ENCODE measurements at regions not wholly inside any gene's neighbourhood (a gene's known extent, or its start where the extent isn't known, plus 50 kb on each side); places are given as distances from the start of the nearest gene placed in this dataset.

- no peaks in the 10 kb centered on the region for H3K27me3 ChIP-seq
- H3K27ac ChIP-seq: no peak overlapping the region
- peak; percentile 80 for ATAC-seq
- H3K4me3 ChIP-seq: no peak overlapping the region
- H3K4me1 ChIP-seq: no peaks in the 10 kb centered on the region
- TF ChIP-seq, protein P1, sequence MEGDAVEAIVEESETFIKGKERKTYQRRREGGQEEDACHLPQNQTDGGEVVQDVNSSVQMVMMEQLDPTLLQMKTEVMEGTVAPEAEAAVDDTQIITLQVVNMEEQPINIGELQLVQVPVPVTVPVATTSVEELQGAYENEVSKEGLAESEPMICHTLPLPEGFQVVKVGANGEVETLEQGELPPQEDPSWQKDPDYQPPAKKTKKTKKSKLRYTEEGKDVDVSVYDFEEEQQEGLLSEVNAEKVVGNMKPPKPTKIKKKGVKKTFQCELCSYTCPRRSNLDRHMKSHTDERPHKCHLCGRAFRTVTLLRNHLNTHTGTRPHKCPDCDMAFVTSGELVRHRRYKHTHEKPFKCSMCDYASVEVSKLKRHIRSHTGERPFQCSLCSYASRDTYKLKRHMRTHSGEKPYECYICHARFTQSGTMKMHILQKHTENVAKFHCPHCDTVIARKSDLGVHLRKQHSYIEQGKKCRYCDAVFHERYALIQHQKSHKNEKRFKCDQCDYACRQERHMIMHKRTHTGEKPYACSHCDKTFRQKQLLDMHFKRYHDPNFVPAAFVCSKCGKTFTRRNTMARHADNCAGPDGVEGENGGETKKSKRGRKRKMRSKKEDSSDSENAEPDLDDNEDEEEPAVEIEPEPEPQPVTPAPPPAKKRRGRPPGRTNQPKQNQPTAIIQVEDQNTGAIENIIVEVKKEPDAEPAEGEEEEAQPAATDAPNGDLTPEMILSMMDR (IDR thresholded peaks at IDR 0.05): peak; percentile 65 to 75
- intact Hi-C loops (cut with DNase I): loop anchor here in 1 of 2 donors (5.0 kb wide), 1 partner anchor 341 kb away; no protein-coding TSS in a partner anchor
- peak in 1 of 4 donors; percentile 38 for DNase-seq
- H3K36me3 ChIP-seq: no peaks in the 10 kb centered on the region
- H3K9me3 ChIP-seq: no peaks in the 10 kb centered on the region
Measured at GRCh38 chr1:224852901-224853568, 76.4 kb upstream of the DNAH14 start.

GRCh38 chr1:224856973-224857372, 72.5 kb upstream of the DNAH14 start:
- H3K27me3 ChIP-seq: no peaks in the 10 kb centered on the region
- no peak overlapping the region for H3K4me3 ChIP-seq
- TF ChIP-seq, protein P1 (IDR thresholded peaks at IDR 0.05): no peak
- H3K36me3 ChIP-seq: no peaks in the 10 kb centered on the region
- H3K27ac ChIP-seq: no peak overlapping the region
- ATAC-seq (no peak), DNase-seq (no peak)
- no peaks in the 10 kb centered on the region for H3K4me1 ChIP-seq
- H3K9me3 ChIP-seq: no peaks in the 10 kb centered on the region
- intact Hi-C loops (cut with DNase I): no loop called here

- TF ChIP-seq, protein P1 (IDR thresholded peaks at IDR 0.05): no peak
- ATAC-seq (no peak), DNase-seq (no peak)
- no peaks in the 10 kb centered on the region for H3K4me1 ChIP-seq
- no peaks in the 10 kb centered on the region for H3K36me3 ChIP-seq
- no peak overlapping the region for H3K4me3 ChIP-seq
- no peaks in the 10 kb centered on the region for H3K9me3 ChIP-seq
- H3K27me3 ChIP-seq: no peaks in the 10 kb centered on the region
- intact Hi-C loops (cut with DNase I): no loop called here
- H3K27ac ChIP-seq: no peak overlapping the region
Measured at GRCh38 chr1:224859651-224860050, 69.8 kb upstream of the DNAH14 start.

GRCh38 chr1:224860488-224861338, 68.8 kb upstream of the DNAH14 start:
- Histone ChIP-seq H3K36me3 (no peaks in the 10 kb centered on the region), H3K27ac (no peak overlapping the region), H3K4me3 (no peak overlapping the region), H3K9me3 (peaks cover 0 to 3% of the 10 kb centered on the region in 2 donors), H3K27me3 (no peaks in the 10 kb centered on the region), H3K4me1 (no peaks in the 10 kb centered on the region)
- intact Hi-C loops (cut with DNase I): no loop called here
- ATAC-seq (no peak), DNase-seq (no peak)
- TF ChIP-seq, protein P1 (IDR thresholded peaks at IDR 0.05): no peak

DNA sequence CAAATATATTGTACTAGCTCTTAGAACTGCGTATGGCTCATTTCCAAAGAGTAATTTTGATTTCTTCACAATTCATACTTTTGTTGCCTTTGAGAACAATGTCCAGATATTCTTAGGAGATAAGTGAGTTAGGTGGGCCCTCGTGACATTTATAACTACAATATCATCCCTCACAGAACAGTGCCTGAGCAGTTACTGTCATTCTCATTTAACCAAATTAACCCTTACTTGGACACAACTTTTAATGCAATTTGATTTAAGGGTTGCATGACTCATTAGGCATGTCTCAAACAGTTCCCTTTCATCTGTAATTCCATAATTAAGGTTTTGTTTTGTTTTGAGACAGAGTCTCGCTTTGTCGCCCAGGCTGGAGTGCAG, 68.1 kb upstream of the DNAH14 start:
- DNase-seq: no peak
- Histone ChIP-seq H3K4me3 (no peak overlapping the region), H3K27me3 (no peaks in the 10 kb centered on the region), H3K4me1 (no peaks in the 10 kb centered on the region), H3K36me3 (no peaks in the 10 kb centered on the region), H3K9me3 (peaks cover 0 to 5% of the 10 kb centered on the region in 2 donors), H3K27ac (no peak overlapping the region)
- TF ChIP-seq, protein P1 (IDR thresholded peaks at IDR 0.05): no peak
- ATAC-seq: no peak
- intact Hi-C loops (cut with DNase I): no loop called here
